ENCODE measurements at regions not wholly inside any gene's neighbourhood (a gene's known extent, or its start where the extent isn't known, plus 50 kb on each side); places are given as distances from the start of the nearest gene placed in this dataset.

GRCh38 chr19:31181535-31181934 is 167.7 kb downstream of the TSHZ3 start:
- TF ChIP-seq CTCF (IDR thresholded peaks at IDR 0.05; ENCODE audit: poor library complexity) (no peak), EZH2 (IDR thresholded peaks at IDR 0.05; ENCODE audit: borderline replicate concordance) (no peak)

All from hepatocyte (in vitro differentiated cells).